Ascending aorta (tissue), 2 donors: ENCODE measurements at regions not wholly inside any gene's neighbourhood (a gene's known extent, or its start where the extent isn't known, plus 50 kb on each side); places are given as distances from the start of the nearest gene placed in this dataset.

ENCODE experiments used
- DNase-seq, 2 donors: peaks; one replicate each; pipeline ENCODE4 v3.0.0-alpha.2; 2019; ENCODE audit warnings: low spot score in 2 of 2
- H3K27ac ChIP-seq, 2 donors: fragments of 200-600 bp; sonication (generic); one replicate each; pipeline ENCODE4 v1.5.1; 2016 to 2017; ENCODE audit warnings: mild to moderate bottlenecking in 1 of 2
- H3K27me3 ChIP-seq: fragments of 200-600 bp; sonication (generic); one replicate; pipeline ENCODE4 v1.5.1; 2017
- H3K36me3 ChIP-seq, 2 donors: fragments of 200-600 bp; sonication (generic); one replicate each; pipeline ENCODE4 v1.5.1; 2016
- H3K4me1 ChIP-seq, 2 donors: fragments of 200-600 bp; sonication (generic); one replicate each; pipeline ENCODE4 v1.5.1; 2016 to 2017; ENCODE audit warnings: mild to moderate bottlenecking in 1 of 2
- H3K4me3 ChIP-seq, 2 donors: fragments of 200-600 bp; sonication (generic); one replicate each; pipeline ENCODE4 v1.5.1; 2016 to 2017; ENCODE audit warnings: mild to moderate bottlenecking in 1 of 2
- H3K9me3 ChIP-seq, 2 donors: fragments of 200-600 bp; sonication (generic); one replicate each; pipeline ENCODE4 v1.5.1; 2016
- intact Hi-C: fragments of 100-400 bp; cut with DNase I; formaldehyde crosslinking; loops from one replicate; pipeline ENCODE4 v1.15.1; 2023
- TF ChIP-seq, protein P1 (sequence below), 3 experiments: fragments of 200-600 bp in 2 of 3; fragments of 450-650 bp in 1 of 3; sonication (generic) in 2 of 3; IDR thresholded peaks; one replicate each; pipeline ENCODE4 v1.5.1; 2016 to 2019; ENCODE audit warnings: antibody characterized with exemption in 3 of 3, mild to moderate bottlenecking in 1 of 3, moderate library complexity in 1 of 3

DNA sequence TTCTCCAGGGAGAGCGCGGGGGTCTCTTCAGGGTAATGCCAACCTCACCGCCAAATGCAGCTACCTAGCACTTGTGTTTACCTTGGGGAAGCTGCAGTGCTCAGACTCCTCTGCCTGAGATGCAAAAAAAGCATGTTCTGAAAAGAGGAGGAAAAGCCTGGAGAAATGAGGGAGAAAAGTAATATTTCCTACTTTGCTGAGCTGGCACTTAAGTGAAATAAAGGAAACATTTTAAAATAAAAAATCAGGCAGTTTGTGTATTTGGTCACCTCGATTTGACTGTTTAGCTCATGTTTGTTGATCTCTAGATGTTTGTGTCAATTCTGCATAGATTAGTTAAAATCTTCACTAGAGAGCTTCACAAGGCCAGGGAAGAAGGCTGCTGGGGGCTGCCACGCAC lies 487.2 kb downstream of the QKI start:
- H3K4me1 ChIP-seq, result no peaks in the 10 kb centered on the region
- no peaks in the 10 kb centered on the region for H3K9me3 ChIP-seq
- TF ChIP-seq, protein P1, sequence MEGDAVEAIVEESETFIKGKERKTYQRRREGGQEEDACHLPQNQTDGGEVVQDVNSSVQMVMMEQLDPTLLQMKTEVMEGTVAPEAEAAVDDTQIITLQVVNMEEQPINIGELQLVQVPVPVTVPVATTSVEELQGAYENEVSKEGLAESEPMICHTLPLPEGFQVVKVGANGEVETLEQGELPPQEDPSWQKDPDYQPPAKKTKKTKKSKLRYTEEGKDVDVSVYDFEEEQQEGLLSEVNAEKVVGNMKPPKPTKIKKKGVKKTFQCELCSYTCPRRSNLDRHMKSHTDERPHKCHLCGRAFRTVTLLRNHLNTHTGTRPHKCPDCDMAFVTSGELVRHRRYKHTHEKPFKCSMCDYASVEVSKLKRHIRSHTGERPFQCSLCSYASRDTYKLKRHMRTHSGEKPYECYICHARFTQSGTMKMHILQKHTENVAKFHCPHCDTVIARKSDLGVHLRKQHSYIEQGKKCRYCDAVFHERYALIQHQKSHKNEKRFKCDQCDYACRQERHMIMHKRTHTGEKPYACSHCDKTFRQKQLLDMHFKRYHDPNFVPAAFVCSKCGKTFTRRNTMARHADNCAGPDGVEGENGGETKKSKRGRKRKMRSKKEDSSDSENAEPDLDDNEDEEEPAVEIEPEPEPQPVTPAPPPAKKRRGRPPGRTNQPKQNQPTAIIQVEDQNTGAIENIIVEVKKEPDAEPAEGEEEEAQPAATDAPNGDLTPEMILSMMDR (IDR thresholded peaks at IDR 0.05), result no peak
- intact Hi-C loops, result no loop called here
- H3K4me3 ChIP-seq, result no peak overlapping the region
- DNase-seq, result no peak
- no peaks in the 10 kb centered on the region for H3K36me3 ChIP-seq
- no peaks in the 10 kb centered on the region for H3K27me3 ChIP-seq
- H3K27ac ChIP-seq, result no peak overlapping the region

DNA sequence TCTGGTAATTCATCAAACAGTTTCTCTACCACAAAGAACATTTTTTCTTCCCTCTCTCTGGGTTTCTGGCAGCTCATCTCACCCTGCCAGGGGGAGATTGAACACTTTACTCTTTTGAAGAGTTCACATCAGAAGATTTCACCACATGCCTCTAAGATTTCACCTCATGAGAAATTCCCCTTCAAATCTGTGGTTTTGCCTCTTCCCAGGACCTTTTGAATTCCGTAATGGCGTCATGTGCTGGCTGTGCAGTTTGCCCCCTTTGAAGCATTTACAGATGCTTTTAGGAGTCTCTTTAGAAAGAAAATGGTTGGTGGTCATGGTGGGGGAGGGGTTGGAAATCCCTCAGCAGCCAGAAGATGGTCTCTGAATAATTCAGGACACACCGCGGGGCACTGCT lies 486.1 kb downstream of the QKI start:
- intact Hi-C loops, result no loop called here
- no peak for DNase-seq
- H3K36me3 ChIP-seq, result no peaks in the 10 kb centered on the region
- no peaks in the 10 kb centered on the region for H3K9me3 ChIP-seq
- H3K27ac ChIP-seq, result no peak overlapping the region
- TF ChIP-seq, protein P1 (IDR thresholded peaks at IDR 0.05), result no peak
- no peaks in the 10 kb centered on the region for H3K4me1 ChIP-seq
- H3K27me3 ChIP-seq, result no peaks in the 10 kb centered on the region
- H3K4me3 ChIP-seq, result no peak overlapping the region

DNA sequence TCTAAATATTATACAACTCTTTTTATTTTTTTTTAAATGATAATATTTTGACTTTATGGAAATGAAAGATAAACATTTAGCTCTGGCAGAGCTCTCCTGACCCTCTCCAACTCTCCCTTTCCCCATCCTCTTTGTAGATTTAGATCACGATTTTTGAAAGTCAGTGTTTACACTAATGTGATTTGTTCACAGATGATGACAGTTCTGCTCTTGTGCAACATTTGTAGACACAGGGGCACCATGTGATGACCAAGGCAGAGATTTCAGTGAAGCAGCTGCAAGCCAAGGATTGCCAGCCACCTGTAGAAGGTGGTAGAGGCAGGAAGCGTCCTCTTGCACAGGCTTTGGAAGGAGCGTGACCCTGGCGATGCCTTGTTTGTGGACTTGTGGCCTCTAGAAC lies 483.2 kb downstream of the QKI start:
- Histone ChIP-seq H3K4me1 (no peaks in the 10 kb centered on the region), H3K27me3 (no peaks in the 10 kb centered on the region), H3K4me3 (no peak overlapping the region), H3K27ac (no peak overlapping the region), H3K36me3 (no peaks in the 10 kb centered on the region), H3K9me3 (no peaks in the 10 kb centered on the region)
- no peak for DNase-seq
- TF ChIP-seq, protein P1 (IDR thresholded peaks at IDR 0.05), result no peak
- intact Hi-C loops, result no loop called here

DNA sequence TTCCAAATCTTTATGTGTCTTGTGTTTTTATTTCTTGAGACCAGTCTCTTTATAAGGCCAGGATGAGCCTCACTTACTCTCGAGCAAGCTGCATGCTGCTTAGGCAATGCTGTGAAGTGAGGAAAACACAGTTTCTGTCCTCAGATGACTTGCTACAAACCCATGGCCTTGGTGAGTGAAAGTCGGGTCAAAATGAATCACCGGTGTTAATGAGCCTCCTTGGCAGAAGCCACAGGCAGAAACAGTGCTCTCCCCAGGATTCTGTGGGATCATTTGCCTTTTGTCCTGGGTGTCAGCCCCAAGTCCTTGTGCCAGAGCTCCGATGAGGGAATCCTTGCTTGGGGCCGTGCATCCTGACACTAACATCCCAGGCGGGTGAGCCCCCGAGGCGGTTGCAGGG lies 482.5 kb downstream of the QKI start:
- H3K27me3 ChIP-seq, result no peaks in the 10 kb centered on the region
- TF ChIP-seq, protein P1 (IDR thresholded peaks at IDR 0.05), result no peak
- no peak overlapping the region for H3K4me3 ChIP-seq
- H3K27ac ChIP-seq, result no peak overlapping the region
- no peaks in the 10 kb centered on the region for H3K4me1 ChIP-seq
- intact Hi-C loops, result no loop called here
- H3K36me3 ChIP-seq, result no peaks in the 10 kb centered on the region
- H3K9me3 ChIP-seq, result no peaks in the 10 kb centered on the region
- no peak for DNase-seq

DNA sequence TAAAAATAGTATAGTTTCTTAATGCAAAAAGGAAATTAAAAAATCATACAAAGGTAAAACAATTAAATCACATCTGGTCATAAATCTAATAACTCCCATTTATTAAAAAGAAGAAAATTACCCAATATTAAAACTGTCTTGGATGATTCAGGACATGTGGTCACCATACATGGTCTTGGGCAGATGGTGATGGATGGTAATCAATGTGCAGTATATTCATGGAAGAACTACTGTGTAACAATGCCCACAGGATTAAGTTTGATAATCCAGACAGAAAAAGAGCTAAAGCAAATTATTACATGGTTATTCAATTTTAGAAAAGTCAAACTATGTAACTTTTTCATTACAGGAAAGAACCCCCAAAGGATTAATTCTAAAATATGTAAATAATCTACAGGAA lies 480.6 kb downstream of the QKI start:
- Histone ChIP-seq H3K27me3 (no peaks in the 10 kb centered on the region), H3K4me3 (no peak overlapping the region), H3K27ac (no peak overlapping the region), H3K36me3 (no peaks in the 10 kb centered on the region), H3K9me3 (no peaks in the 10 kb centered on the region), H3K4me1 (no peaks in the 10 kb centered on the region)
- TF ChIP-seq, protein P1 (IDR thresholded peaks at IDR 0.05), result no peak
- intact Hi-C loops, result no loop called here
- no peak for DNase-seq

DNA sequence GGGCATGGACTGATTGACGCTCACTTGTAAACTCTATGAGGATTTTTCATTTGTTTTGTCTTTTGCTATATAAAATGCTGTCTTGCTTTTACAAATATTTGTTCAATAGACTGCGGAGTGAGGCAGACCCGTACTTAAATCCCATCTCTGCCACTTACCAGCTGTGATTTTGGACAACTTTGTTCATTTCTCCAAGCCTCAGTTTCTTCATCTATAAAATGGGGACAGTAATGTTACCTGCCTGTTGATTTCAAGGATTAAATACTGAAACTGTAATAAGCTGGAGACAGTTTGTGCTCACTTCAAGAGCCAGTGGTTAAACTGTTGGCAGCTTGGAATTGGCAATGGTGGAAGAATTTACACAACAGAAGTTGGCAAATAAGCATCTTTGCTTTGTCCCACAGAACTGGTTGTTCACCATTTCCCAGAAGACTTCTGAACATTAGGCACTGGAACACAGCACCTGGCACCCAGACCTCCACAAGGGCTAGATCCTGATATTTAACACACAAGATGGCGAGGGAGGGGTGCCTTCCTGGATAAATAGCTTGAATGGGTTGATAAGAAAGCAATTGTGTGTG lies 479.2 kb downstream of the QKI start:
- Histone ChIP-seq H3K4me3 (no peak overlapping the region), H3K9me3 (no peaks in the 10 kb centered on the region), H3K36me3 (no peaks in the 10 kb centered on the region), H3K27me3 (no peaks in the 10 kb centered on the region), H3K27ac (no peak overlapping the region), H3K4me1 (no peaks in the 10 kb centered on the region)
- intact Hi-C loops, result no loop called here
- DNase-seq, result no peak
- TF ChIP-seq, protein P1 (IDR thresholded peaks at IDR 0.05), result no peak
